Large intestine (tissue), 3 donors: ENCODE measurements at regions not wholly inside any gene's neighbourhood (a gene's known extent, or its start where the extent isn't known, plus 50 kb on each side); places are given as distances from the start of the nearest gene placed in this dataset.
A peak's percentile ranks its signal among the peaks of the same experiment; 100 is the strongest.
"Not testable (repeated sequence)": the region's sequence is repeated elsewhere in the genome, so short reads cannot be mapped to it uniquely, and the experiment has no call there.

Source experiments
- DNase-seq, 2 donors: peaks; one replicate each; pipeline versions ENCODE4 v3.0.0 to v3.0.0-alpha.2; 2013
- H3K27ac ChIP-seq: one replicate; pipeline ENCODE4 v1.5.1; 2013; ENCODE audit warnings: low read length
- H3K27me3 ChIP-seq: 2 replicates; pipeline ENCODE4 v1.6.1; 2013; ENCODE audit warnings: low read length; ENCODE audit not compliant: control insufficient read depth, insufficient read depth
- H3K36me3 ChIP-seq: 2 replicates; pipeline ENCODE4 v1.6.1; 2013; ENCODE audit warnings: low read length; ENCODE audit not compliant: control insufficient read depth, insufficient read depth
- H3K4me1 ChIP-seq: one replicate; pipeline ENCODE4 v1.6.1; 2013; ENCODE audit warnings: low read length; ENCODE audit not compliant: control insufficient read depth, insufficient read depth
- H3K4me3 ChIP-seq: one replicate; pipeline ENCODE4 v1.5.1; 2013; ENCODE audit warnings: low read length
- H3K9me3 ChIP-seq: one replicate; pipeline ENCODE4 v1.6.1; 2013; ENCODE audit warnings: mild to moderate bottlenecking, low read depth, low read length, moderate library complexity; ENCODE audit not compliant: control insufficient read depth
- WGBS: methylation state at CpG from one replicate; pipeline ENCODE4 v1.1.5; 2013; ENCODE audit warnings: low lambda C conversion rate; ENCODE audit not compliant: insufficient coverage; 5-methylcytosine and 5-hydroxymethylcytosine counted together

GRCh38 chr16:87216148-87216840 is 100.9 kb downstream of the C16orf95 start:
- Histone ChIP-seq H3K27ac (no peak overlapping the region), H3K4me1 (no peaks in the 10 kb centered on the region), H3K9me3 (peaks cover 4% of the 10 kb centered on the region), H3K4me3 (no peak overlapping the region), H3K36me3 (no peaks in the 10 kb centered on the region), H3K27me3 (peaks cover 17% of the 10 kb centered on the region)
- no CpG with 5 or more reads among the region's 35 CpGs for WGBS
- no peak for DNase-seq

- no peak overlapping the region for H3K27ac ChIP-seq
- no peak for DNase-seq
- H3K4me3 ChIP-seq: no peak overlapping the region
- H3K27me3 ChIP-seq: peaks cover 17% of the 10 kb centered on the region
- peaks cover 4% of the 10 kb centered on the region for H3K9me3 ChIP-seq
- H3K36me3 ChIP-seq: no peaks in the 10 kb centered on the region
- no peaks in the 10 kb centered on the region for H3K4me1 ChIP-seq
- no CpG with 5 or more reads among the region's 30 CpGs for WGBS
These were observed 100.3 kb downstream of the C16orf95 start for GRCh38 chr16:87216841-87217275.

- not testable (repeated sequence) for H3K9me3 ChIP-seq, H3K4me1 ChIP-seq, DNase-seq, H3K36me3 ChIP-seq, H3K27ac ChIP-seq, H3K4me3 ChIP-seq
- WGBS: no CpG with 5 or more reads among the region's 22 CpGs
- peaks cover 17% of the 10 kb centered on the region for H3K27me3 ChIP-seq
These were observed 99.4 kb downstream of the C16orf95 start for GRCh38 chr16:87217802-87218201.

- Histone ChIP-seq H3K27me3 (peaks cover 17% of the 10 kb centered on the region), H3K9me3 (peaks cover 4% of the 10 kb centered on the region), H3K27ac (no peak overlapping the region), H3K4me1 (no peaks in the 10 kb centered on the region), H3K36me3 (no peaks in the 10 kb centered on the region), H3K4me3 (no peak overlapping the region)
- no CpG with 5 or more reads among the region's 36 CpGs for WGBS
- no peak for DNase-seq
These were observed 98.7 kb downstream of the C16orf95 start for GRCh38 chr16:87218281-87219055.

- Histone ChIP-seq H3K27me3 (peaks cover 17% of the 10 kb centered on the region), H3K4me3 (no peak overlapping the region), H3K36me3 (no peaks in the 10 kb centered on the region), H3K9me3 (peaks cover 4% of the 10 kb centered on the region), H3K4me1 (no peaks in the 10 kb centered on the region), H3K27ac (no peak overlapping the region)
- WGBS: no CpG with 5 or more reads among the region's 15 CpGs
- no peak for DNase-seq
These were observed 97.8 kb downstream of the C16orf95 start for GRCh38 chr16:87219287-87219909.

- Histone ChIP-seq H3K27ac (no peak overlapping the region), H3K4me3 (no peak overlapping the region), H3K9me3 (peaks cover 3% of the 10 kb centered on the region), H3K36me3 (no peaks in the 10 kb centered on the region), H3K4me1 (no peaks in the 10 kb centered on the region), H3K27me3 (peaks cover 4% of the 10 kb centered on the region)
- no peak for DNase-seq
- 88% methylated on average over 3 of the region's 3 CpGs for WGBS
These were observed 95.6 kb downstream of the C16orf95 start for GRCh38 chr16:87221633-87222032.

GRCh38 chr16:87222335-87222734 is 94.9 kb downstream of the C16orf95 start:
- Histone ChIP-seq H3K27me3 (peaks cover under 1% of the 10 kb centered on the region), H3K4me1 (peaks cover under 1% of the 10 kb centered on the region), H3K27ac (no peak overlapping the region), H3K4me3 (no peak overlapping the region), H3K36me3 (no peaks in the 10 kb centered on the region), H3K9me3 (no peaks in the 10 kb centered on the region)
- no peak for DNase-seq
- WGBS: no CpG with 5 or more reads among the region's 1 CpG

- Histone ChIP-seq H3K27me3 (no peaks in the 10 kb centered on the region), H3K27ac (no peak overlapping the region), H3K4me1 (peaks cover 2% of the 10 kb centered on the region), H3K4me3 (no peak overlapping the region), H3K36me3 (no peaks in the 10 kb centered on the region), H3K9me3 (no peaks in the 10 kb centered on the region)
- WGBS: no CpG with 5 or more reads among the region's 3 CpGs
- no peak for DNase-seq
These were observed 93.4 kb downstream of the C16orf95 start for GRCh38 chr16:87223656-87224248.

GRCh38 chr16:87226926-87227295 is 90.3 kb downstream of the C16orf95 start:
- no peak for DNase-seq
- H3K27ac ChIP-seq: no peak overlapping the region

GRCh38 chr16:87227296-87227951 is 89.8 kb downstream of the C16orf95 start:
- no peaks in the 10 kb centered on the region for H3K36me3 ChIP-seq
- H3K4me1 ChIP-seq: peaks cover 2% of the 10 kb centered on the region
- DNase-seq: no peak
- no peaks in the 10 kb centered on the region for H3K9me3 ChIP-seq
- WGBS: 85% methylated on average over 5 of the region's 24 CpGs
- H3K27ac ChIP-seq: peak overlapping the region; percentile 38
- H3K4me3 ChIP-seq: no peak overlapping the region
- no peaks in the 10 kb centered on the region for H3K27me3 ChIP-seq

More at GRCh38 chr16:87226926-87227295, 90.3 kb downstream of the C16orf95 start:
- Histone ChIP-seq H3K27me3 (no peaks in the 10 kb centered on the region), H3K4me1 (peaks cover 2% of the 10 kb centered on the region), H3K36me3 (no peaks in the 10 kb centered on the region), H3K4me3 (no peak overlapping the region), H3K9me3 (no peaks in the 10 kb centered on the region)
